HepG2 (cell line): ENCODE measurements at regions not wholly inside any gene's neighbourhood (a gene's known extent, or its start where the extent isn't known, plus 50 kb on each side); places are given as distances from the start of the nearest gene placed in this dataset.

Experiments used
- ELF1 ChIP-seq: sonication (generic); formaldehyde crosslinking; IDR thresholded peaks from 2 replicates; pipeline ENCODE4 v1.4.0; 2020; ENCODE audit warnings: missing genetic modification reagents
- EZH2 ChIP-seq: conservative IDR thresholded peaks from 2 replicates; pipeline ENCODE4 v1.6.1; 2012; ENCODE audit warnings: mild to moderate bottlenecking, low read depth, low read length, moderate library complexity
- FOXK2 ChIP-seq: fragments of 450-650 bp; IDR thresholded peaks from 2 replicates; pipeline ENCODE4 v1.6.1; 2016
- JUND ChIP-seq: sonication (generic); formaldehyde crosslinking; IDR thresholded peaks from 2 replicates; pipeline ENCODE4 v1.8.0; 2022; ENCODE audit warnings: mild to moderate bottlenecking, missing genetic modification reagents
- NR1H2 ChIP-seq: sonication (generic); formaldehyde crosslinking; IDR thresholded peaks from 2 replicates; pipeline ENCODE4 v1.8.1; 2022; ENCODE audit warnings: low read depth, missing genetic modification reagents, borderline replicate concordance
- TGIF2 ChIP-seq: IDR thresholded peaks from 2 replicates; pipeline ENCODE4 v1.6.1; 2016; ENCODE audit warnings: control low read depth, missing compliant biosample characterization
- XBP1 ChIP-seq: sonication (generic); formaldehyde crosslinking; IDR thresholded peaks from 2 replicates; pipeline ENCODE4 v1.5.0; 2020; ENCODE audit warnings: missing genetic modification reagents
- ZNF274 ChIP-seq: sonication (generic); formaldehyde crosslinking; IDR thresholded peaks from 2 replicates; pipeline ENCODE4 v1.5.1; 2020; ENCODE audit warnings: mild to moderate bottlenecking, missing genetic modification reagents
- ZNF430 ChIP-seq: sonication (generic); formaldehyde crosslinking; IDR thresholded peaks from 2 replicates; pipeline ENCODE4 v1.9.0; 2021; ENCODE audit warnings: mild to moderate bottlenecking, missing genetic modification reagents
- TF ChIP-seq, protein P1 (sequence below): sonication (generic); formaldehyde crosslinking; IDR thresholded peaks from 2 replicates; pipeline ENCODE4 v1.4.0; 2020; ENCODE audit warnings: missing genetic modification reagents
- TF ChIP-seq, protein P2 (sequence below): sonication (generic); formaldehyde crosslinking; IDR thresholded peaks from 2 replicates; pipeline ENCODE4 v1.8.0; 2022; ENCODE audit warnings: mild to moderate bottlenecking, missing genetic modification reagents; ENCODE audit not compliant: insufficient replicate concordance
- TF ChIP-seq, protein P3 (sequence below): fragments of 450-650 bp; IDR thresholded peaks from 2 replicates; pipeline ENCODE4 v1.6.1; 2016
- TF ChIP-seq, protein P4 (sequence below): sonication (generic); formaldehyde crosslinking; IDR thresholded peaks from 2 replicates; pipeline ENCODE4 v1.4.0; 2020; ENCODE audit warnings: missing genetic modification reagents, mild to moderate bottlenecking, borderline replicate concordance
- TF ChIP-seq, protein P5 (sequence below): sonication (generic); formaldehyde crosslinking; IDR thresholded peaks from 2 replicates; pipeline ENCODE4 v1.5.0; 2020; ENCODE audit warnings: mild to moderate bottlenecking, missing genetic modification reagents, moderate library complexity

DNA sequence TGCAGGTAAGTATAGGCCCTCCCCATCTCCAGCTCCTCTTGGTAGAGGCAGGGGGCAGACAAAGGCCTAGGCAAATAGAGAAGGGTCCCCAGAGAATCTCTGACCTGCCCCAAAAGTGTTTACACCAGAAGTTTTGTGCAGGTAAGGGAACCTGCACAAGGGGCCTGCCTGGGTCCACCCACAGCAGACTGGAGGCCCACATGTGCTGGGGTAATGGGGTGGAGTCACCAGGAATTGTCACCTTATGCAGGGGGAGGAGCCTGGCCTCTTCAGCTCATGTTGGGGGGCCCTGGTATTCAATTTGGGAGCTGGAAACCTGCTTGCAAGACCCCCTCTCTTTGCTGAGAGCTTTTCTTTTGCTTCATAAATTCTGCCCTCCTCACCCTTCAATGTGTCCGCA lies 302.7 kb downstream of the ZEB1 start:
- TF ChIP-seq XBP1 (no peak), NR1H2 (CRISPR knock-in tag) (no peak), TGIF2 (CRISPR knock-in tag) (no peak), JUND (CRISPR knock-in tag) (no peak), ELF1 (CRISPR knock-in tag) (no peak), ZNF430 (CRISPR knock-in tag) (no peak), EZH2 (no peak), ZNF274 (CRISPR knock-in tag) (no peak), FOXK2 (no peak)
- TF ChIP-seq, protein P1, sequence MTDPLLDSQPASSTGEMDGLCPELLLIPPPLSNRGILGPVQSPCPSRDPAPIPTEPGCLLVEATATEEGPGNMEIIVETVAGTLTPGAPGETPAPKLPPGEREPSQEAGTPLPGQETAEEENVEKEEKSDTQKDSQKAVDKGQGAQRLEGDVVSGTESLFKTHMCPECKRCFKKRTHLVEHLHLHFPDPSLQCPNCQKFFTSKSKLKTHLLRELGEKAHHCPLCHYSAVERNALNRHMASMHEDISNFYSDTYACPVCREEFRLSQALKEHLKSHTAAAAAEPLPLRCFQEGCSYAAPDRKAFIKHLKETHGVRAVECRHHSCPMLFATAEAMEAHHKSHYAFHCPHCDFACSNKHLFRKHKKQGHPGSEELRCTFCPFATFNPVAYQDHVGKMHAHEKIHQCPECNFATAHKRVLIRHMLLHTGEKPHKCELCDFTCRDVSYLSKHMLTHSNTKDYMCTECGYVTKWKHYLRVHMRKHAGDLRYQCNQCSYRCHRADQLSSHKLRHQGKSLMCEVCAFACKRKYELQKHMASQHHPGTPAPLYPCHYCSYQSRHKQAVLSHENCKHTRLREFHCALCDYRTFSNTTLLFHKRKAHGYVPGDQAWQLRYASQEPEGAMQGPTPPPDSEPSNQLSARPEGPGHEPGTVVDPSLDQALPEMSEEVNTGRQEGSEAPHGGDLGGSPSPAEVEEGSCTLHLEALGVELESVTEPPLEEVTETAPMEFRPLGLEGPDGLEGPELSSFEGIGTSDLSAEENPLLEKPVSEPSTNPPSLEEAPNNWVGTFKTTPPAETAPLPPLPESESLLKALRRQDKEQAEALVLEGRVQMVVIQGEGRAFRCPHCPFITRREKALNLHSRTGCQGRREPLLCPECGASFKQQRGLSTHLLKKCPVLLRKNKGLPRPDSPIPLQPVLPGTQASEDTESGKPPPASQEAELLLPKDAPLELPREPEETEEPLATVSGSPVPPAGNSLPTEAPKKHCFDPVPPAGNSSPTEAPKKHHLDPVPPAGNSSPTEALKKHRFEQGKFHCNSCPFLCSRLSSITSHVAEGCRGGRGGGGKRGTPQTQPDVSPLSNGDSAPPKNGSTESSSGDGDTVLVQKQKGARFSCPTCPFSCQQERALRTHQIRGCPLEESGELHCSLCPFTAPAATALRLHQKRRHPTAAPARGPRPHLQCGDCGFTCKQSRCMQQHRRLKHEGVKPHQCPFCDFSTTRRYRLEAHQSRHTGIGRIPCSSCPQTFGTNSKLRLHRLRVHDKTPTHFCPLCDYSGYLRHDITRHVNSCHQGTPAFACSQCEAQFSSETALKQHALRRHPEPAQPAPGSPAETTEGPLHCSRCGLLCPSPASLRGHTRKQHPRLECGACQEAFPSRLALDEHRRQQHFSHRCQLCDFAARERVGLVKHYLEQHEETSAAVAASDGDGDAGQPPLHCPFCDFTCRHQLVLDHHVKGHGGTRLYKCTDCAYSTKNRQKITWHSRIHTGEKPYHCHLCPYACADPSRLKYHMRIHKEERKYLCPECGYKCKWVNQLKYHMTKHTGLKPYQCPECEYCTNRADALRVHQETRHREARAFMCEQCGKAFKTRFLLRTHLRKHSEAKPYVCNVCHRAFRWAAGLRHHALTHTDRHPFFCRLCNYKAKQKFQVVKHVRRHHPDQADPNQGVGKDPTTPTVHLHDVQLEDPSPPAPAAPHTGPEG (CRISPR knock-in tag) = no peak
- TF ChIP-seq, protein P2, sequence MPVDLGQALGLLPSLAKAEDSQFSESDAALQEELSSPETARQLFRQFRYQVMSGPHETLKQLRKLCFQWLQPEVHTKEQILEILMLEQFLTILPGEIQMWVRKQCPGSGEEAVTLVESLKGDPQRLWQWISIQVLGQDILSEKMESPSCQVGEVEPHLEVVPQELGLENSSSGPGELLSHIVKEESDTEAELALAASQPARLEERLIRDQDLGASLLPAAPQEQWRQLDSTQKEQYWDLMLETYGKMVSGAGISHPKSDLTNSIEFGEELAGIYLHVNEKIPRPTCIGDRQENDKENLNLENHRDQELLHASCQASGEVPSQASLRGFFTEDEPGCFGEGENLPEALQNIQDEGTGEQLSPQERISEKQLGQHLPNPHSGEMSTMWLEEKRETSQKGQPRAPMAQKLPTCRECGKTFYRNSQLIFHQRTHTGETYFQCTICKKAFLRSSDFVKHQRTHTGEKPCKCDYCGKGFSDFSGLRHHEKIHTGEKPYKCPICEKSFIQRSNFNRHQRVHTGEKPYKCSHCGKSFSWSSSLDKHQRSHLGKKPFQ = no peak
- TF ChIP-seq, protein P3, sequence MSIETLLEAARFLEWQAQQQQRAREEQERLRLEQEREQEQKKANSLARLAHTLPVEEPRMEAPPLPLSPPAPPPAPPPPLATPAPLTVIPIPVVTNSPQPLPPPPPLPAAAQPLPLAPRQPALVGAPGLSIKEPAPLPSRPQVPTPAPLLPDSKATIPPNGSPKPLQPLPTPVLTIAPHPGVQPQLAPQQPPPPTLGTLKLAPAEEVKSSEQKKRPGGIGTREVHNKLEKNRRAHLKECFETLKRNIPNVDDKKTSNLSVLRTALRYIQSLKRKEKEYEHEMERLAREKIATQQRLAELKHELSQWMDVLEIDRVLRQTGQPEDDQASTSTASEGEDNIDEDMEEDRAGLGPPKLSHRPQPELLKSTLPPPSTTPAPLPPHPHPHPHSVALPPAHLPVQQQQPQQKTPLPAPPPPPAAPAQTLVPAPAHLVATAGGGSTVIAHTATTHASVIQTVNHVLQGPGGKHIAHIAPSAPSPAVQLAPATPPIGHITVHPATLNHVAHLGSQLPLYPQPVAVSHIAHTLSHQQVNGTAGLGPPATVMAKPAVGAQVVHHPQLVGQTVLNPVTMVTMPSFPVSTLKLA = no peak
- TF ChIP-seq, protein P4, sequence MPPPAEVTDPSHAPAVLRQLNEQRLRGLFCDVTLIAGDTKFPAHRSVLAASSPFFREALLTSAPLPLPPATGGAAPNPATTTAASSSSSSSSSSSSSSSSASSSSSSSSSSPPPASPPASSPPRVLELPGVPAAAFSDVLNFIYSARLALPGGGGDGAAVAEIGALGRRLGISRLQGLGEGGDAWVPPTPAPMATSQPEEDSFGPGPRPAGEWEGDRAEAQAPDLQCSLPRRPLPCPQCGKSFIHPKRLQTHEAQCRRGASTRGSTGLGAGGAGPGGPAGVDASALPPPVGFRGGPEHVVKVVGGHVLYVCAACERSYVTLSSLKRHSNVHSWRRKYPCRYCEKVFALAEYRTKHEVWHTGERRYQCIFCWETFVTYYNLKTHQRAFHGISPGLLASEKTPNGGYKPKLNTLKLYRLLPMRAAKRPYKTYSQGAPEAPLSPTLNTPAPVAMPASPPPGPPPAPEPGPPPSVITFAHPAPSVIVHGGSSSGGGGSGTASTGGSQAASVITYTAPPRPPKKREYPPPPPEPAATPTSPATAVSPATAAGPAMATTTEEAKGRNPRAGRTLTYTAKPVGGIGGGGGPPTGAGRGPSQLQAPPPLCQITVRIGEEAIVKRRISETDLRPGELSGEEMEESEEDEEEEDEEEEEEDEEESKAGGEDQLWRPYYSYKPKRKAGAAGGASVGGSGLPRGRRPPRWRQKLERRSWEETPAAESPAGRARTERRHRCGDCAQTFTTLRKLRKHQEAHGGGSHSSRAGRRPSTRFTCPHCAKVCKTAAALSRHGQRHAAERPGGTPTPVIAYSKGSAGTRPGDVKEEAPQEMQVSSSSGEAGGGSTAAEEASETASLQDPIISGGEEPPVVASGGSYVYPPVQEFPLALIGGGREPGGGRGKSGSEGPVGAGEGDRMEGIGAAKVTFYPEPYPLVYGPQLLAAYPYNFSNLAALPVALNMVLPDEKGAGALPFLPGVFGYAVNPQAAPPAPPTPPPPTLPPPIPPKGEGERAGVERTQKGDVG (CRISPR knock-in tag) = no peak
- TF ChIP-seq, protein P5, sequence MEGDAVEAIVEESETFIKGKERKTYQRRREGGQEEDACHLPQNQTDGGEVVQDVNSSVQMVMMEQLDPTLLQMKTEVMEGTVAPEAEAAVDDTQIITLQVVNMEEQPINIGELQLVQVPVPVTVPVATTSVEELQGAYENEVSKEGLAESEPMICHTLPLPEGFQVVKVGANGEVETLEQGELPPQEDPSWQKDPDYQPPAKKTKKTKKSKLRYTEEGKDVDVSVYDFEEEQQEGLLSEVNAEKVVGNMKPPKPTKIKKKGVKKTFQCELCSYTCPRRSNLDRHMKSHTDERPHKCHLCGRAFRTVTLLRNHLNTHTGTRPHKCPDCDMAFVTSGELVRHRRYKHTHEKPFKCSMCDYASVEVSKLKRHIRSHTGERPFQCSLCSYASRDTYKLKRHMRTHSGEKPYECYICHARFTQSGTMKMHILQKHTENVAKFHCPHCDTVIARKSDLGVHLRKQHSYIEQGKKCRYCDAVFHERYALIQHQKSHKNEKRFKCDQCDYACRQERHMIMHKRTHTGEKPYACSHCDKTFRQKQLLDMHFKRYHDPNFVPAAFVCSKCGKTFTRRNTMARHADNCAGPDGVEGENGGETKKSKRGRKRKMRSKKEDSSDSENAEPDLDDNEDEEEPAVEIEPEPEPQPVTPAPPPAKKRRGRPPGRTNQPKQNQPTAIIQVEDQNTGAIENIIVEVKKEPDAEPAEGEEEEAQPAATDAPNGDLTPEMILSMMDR (CRISPR knock-in tag) = no peak
